ENCODE measurements at regions not wholly inside any gene's neighbourhood (a gene's known extent, or its start where the extent isn't known, plus 50 kb on each side); places are given as distances from the start of the nearest gene placed in this dataset.

DNA sequence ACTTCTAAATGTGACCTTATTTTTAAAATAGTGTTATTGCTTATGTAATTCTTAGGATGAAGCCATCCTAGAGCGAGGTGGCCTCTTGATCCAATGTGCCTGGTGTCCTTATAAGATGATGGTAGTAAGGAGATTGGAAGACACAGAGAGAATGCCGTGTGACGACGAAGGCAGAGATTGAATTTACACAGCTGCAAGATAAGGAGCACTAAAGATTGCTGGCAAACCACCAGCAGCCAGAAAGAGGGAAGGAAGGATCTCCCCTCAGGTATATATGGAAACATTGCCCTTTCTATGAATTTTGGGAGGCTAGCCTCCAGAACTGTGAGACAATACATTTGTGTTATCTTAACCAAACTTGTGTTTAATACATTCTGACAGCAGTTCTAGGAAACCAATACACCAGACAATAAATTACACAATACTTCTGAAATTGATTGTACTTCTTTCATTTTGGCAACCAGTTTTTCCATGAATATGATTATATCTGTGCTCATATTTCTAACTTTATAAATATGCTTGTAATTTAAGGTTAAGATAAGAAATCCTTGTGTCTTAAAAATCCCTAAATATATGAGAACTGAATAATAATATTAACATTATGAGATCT is 86.3 kb upstream of the VPREB1 start:
- BruUV-seq (replicated peaks): no TSS peak
- Histone ChIP-seq H3K79me2 (ENCODE audit: control insufficient read depth, insufficient read depth, low read length) (no peaks in the 10 kb centered on the region), H3K4me2 (ENCODE audit: insufficient read depth, low read length) (no peak overlapping the region), H4K20me1 (replicated peaks; ENCODE audit: control insufficient read depth, extremely low read depth, insufficient read depth, low read length) (no peaks in the 10 kb centered on the region), H3K27me3 (ENCODE audit: control insufficient read depth in 2 of 2, insufficient read depth in 2 of 2, low read length in 2 of 2) (peaks cover 19 to 26% of the 10 kb centered on the region in 2 experiments), H3K4me3 (replicated peaks in 1 of 3; ENCODE audit: insufficient read depth in 1 of 3, low read depth in 1 of 3, low read length in 3 of 3) (no peak overlapping the region), H3K36me3 (ENCODE audit: control insufficient read depth in 2 of 2, extremely low read depth in 1 of 2, insufficient read depth in 2 of 2, low read length in 2 of 2) (no peaks in the 10 kb centered on the region), H3K9ac (replicated peaks; ENCODE audit: extremely low read depth, insufficient read depth, low read length) (no peak overlapping the region), H3K27ac (ENCODE audit: insufficient read depth, low read depth, low read length) (no peak overlapping the region), H2AFZ (ENCODE audit: low read depth, low read length) (no peak overlapping the region), H3K4me1 (ENCODE audit: control insufficient read depth, extremely low read depth, insufficient read depth, low read length) (no peaks in the 10 kb centered on the region), H3K9me3 (replicated peaks; ENCODE audit: control insufficient read depth, insufficient read depth, low read length) (no peaks in the 10 kb centered on the region), H3K9me1 (replicated peaks; ENCODE audit: control insufficient read depth, extremely low read depth, insufficient read depth, low read length) (no peaks in the 10 kb centered on the region)
- POLR2A ChIA-PET: no interaction called here
- FAIRE-seq (no peak), DNase-seq (ENCODE audit: low read depth, low spot score) (no peak)
- TF ChIP-seq POLR2A (IDR thresholded peaks at IDR 0.05; ENCODE audit: low read depth, low read length) (no peak), MYC (IDR thresholded peaks at IDR 0.05; ENCODE audit: low read depth, low read length) (no peak), FOS (IDR thresholded peaks at IDR 0.05; ENCODE audit: borderline replicate concordance, insufficient read depth, low read length) (no peak), JUN (IDR thresholded peaks at IDR 0.05; ENCODE audit: borderline replicate concordance, insufficient read depth, insufficient read length, low read depth) (no peak), GATA2 (IDR thresholded peaks at IDR 0.05; ENCODE audit: insufficient read depth, insufficient read length, low read depth, low read length) (no peak), EZH2 (IDR thresholded peaks at IDR 0.05; ENCODE audit: borderline replicate concordance, low read depth, low read length, severe bottlenecking) (no peak), POLR2AphosphoS5 (IDR thresholded peaks at IDR 0.05; ENCODE audit: insufficient read depth, low read depth, low read length) (no peak)
- TF ChIP-seq, protein P1, sequence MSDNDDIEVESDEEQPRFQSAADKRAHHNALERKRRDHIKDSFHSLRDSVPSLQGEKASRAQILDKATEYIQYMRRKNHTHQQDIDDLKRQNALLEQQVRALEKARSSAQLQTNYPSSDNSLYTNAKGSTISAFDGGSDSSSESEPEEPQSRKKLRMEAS (IDR thresholded peaks at IDR 0.05; ENCODE audit: insufficient read depth, insufficient read length): no peak
- TF ChIP-seq, protein P2, sequence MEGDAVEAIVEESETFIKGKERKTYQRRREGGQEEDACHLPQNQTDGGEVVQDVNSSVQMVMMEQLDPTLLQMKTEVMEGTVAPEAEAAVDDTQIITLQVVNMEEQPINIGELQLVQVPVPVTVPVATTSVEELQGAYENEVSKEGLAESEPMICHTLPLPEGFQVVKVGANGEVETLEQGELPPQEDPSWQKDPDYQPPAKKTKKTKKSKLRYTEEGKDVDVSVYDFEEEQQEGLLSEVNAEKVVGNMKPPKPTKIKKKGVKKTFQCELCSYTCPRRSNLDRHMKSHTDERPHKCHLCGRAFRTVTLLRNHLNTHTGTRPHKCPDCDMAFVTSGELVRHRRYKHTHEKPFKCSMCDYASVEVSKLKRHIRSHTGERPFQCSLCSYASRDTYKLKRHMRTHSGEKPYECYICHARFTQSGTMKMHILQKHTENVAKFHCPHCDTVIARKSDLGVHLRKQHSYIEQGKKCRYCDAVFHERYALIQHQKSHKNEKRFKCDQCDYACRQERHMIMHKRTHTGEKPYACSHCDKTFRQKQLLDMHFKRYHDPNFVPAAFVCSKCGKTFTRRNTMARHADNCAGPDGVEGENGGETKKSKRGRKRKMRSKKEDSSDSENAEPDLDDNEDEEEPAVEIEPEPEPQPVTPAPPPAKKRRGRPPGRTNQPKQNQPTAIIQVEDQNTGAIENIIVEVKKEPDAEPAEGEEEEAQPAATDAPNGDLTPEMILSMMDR (IDR thresholded peaks at IDR 0.05; ENCODE audit: extremely low read depth in 1 of 2, insufficient read depth in 1 of 2, low read depth in 1 of 2, low read length in 2 of 2): no peak
- intact Hi-C loops (cut with micrococcal nuclease) (no loop called here), dilution Hi-C loops (cut with MboI; ENCODE audit: extremely low pct_ligation_motif_present, low sequenced_read_pairs) (no loop called here)
- CTCF ChIA-PET: interaction anchor here (0.9 to 2.1 kb wide), 6 partner anchors 9 to 48 kb away, joined by 3 to 15 read pairs (median 6); no protein-coding TSS in a partner anchor

Measured in endothelial cell of umbilical vein (primary cell).